GM23338 (cell line): ENCODE measurements at regions not wholly inside any gene's neighbourhood (a gene's known extent, or its start where the extent isn't known, plus 50 kb on each side); places are given as distances from the start of the nearest gene placed in this dataset.

Experiments
- ATAC-seq: fragments of 200-7000 bp; cut with Tn5 transposase; 3 replicates; pipeline ENCODE4 v1.9.1; 2020
- DNase-seq: peaks from one replicate; pipeline ENCODE4 v3.0.0-alpha.2; 2015; ENCODE audit warnings: low spot score
- H2AFZ ChIP-seq: fragments of 200-600 bp; sonication (generic); 2 replicates; pipeline ENCODE4 v1.8.0; 2016; ENCODE audit warnings: antibody characterized with exemption, mild to moderate bottlenecking, moderate library complexity
- H3F3A ChIP-seq: fragments of 200-600 bp; sonication (generic); replicated peaks from 2 replicates; pipeline ENCODE4 v1.8.0; 2017; ENCODE audit warnings: antibody characterized with exemption, mixed run types, low read depth
- H3K27ac ChIP-seq: fragments of 200-600 bp; sonication (generic); 2 replicates; pipeline ENCODE4 v1.6.1; 2016; ENCODE audit warnings: low read depth
- H3K27me3 ChIP-seq: fragments of 200-600 bp; sonication (generic); 2 replicates; pipeline ENCODE4 v1.8.0; 2016; ENCODE audit warnings: mild to moderate bottlenecking, mixed run types, moderate library complexity; ENCODE audit not compliant: insufficient read depth
- H3K36me3 ChIP-seq: fragments of 200-600 bp; sonication (generic); 2 replicates; pipeline ENCODE4 v1.8.0; 2016; ENCODE audit warnings: mild to moderate bottlenecking; ENCODE audit not compliant: insufficient read depth
- H3K4me1 ChIP-seq: fragments of 200-600 bp; sonication (generic); 2 replicates; pipeline ENCODE4 v1.8.0; 2016; ENCODE audit warnings: mild to moderate bottlenecking, moderate library complexity; ENCODE audit not compliant: insufficient read depth
- H3K4me2 ChIP-seq: fragments of 200-600 bp; sonication (generic); 2 replicates; pipeline ENCODE4 v1.7.1; 2017; ENCODE audit warnings: mixed run types
- H3K4me3 ChIP-seq: fragments of 200-600 bp; sonication (generic); 2 replicates; pipeline ENCODE4 v1.6.1; 2016; ENCODE audit warnings: mixed run types
- H3K79me2 ChIP-seq: fragments of 200-600 bp; sonication (generic); replicated peaks from 2 replicates; pipeline ENCODE4 v1.8.0; 2017; ENCODE audit warnings: mild to moderate bottlenecking; ENCODE audit not compliant: insufficient read depth
- H3K9me2 ChIP-seq: fragments of 200-600 bp; sonication (generic); 2 replicates; pipeline ENCODE4 v1.8.0; 2017; ENCODE audit not compliant: insufficient read depth
- H4K20me1 ChIP-seq: fragments of 200-600 bp; sonication (generic); replicated peaks from 2 replicates; pipeline ENCODE4 v1.8.0; 2017; ENCODE audit warnings: mild to moderate bottlenecking; ENCODE audit not compliant: insufficient read depth
- H3K27ac Mint-ChIP-seq: 2 replicates; pipeline ENCODE4 v1.8.0; 2020; ENCODE audit warnings: inconsistent platforms, mild to moderate bottlenecking, moderate library complexity, mixed read lengths
- H3K27me3 Mint-ChIP-seq: 3 replicates; pipeline ENCODE4 v1.8.0; 2022; ENCODE audit warnings: low read depth, mild to moderate bottlenecking, moderate library complexity, mixed read lengths, inconsistent platforms; ENCODE audit not compliant: insufficient read depth, poor library complexity
- H3K36me3 Mint-ChIP-seq: 3 replicates; pipeline ENCODE4 v1.8.0; 2021; ENCODE audit warnings: low read depth, mild to moderate bottlenecking, inconsistent platforms, moderate library complexity, mixed read lengths
- H3K4me1 Mint-ChIP-seq: 3 replicates; pipeline ENCODE4 v1.8.0; 2020; ENCODE audit warnings: mild to moderate bottlenecking, inconsistent platforms, mixed read lengths
- H3K4me3 Mint-ChIP-seq: 3 replicates; pipeline ENCODE4 v1.8.0; 2021; ENCODE audit warnings: moderate library complexity, mild to moderate bottlenecking, inconsistent platforms, mixed read lengths
- H3K9me3 Mint-ChIP-seq: 3 replicates; pipeline ENCODE4 v1.8.0; 2020; ENCODE audit warnings: moderate library complexity, mild to moderate bottlenecking, inconsistent platforms, mixed read lengths
- CREB1 ChIP-seq: fragments of 250-450 bp; sonication (Bioruptor Pico); IDR thresholded peaks from 2 replicates; pipeline ENCODE4 v1.5.0; 2020; ENCODE audit warnings: low read depth, mild to moderate bottlenecking, moderate library complexity
- ETS1 ChIP-seq: IDR thresholded peaks from 2 replicates; pipeline ENCODE4 v1.6.1; 2016; ENCODE audit warnings: antibody characterized with exemption
- JUNB ChIP-seq: IDR thresholded peaks from one replicate; pipeline ENCODE4 v1.6.1; 2016; ENCODE audit warnings: antibody characterized with exemption; ENCODE audit not compliant: unreplicated experiment
- NANOG ChIP-seq: IDR thresholded peaks from 2 replicates; pipeline ENCODE4 v1.6.1; 2016; ENCODE audit warnings: antibody characterized with exemption, borderline replicate concordance
- POLR2AphosphoS5 ChIP-seq: IDR thresholded peaks from 2 replicates; pipeline ENCODE4 v1.6.1; 2016; ENCODE audit warnings: antibody characterized with exemption, low read depth
- REST ChIP-seq: IDR thresholded peaks from one replicate; pipeline ENCODE4 v1.6.1; 2018; ENCODE audit warnings: antibody characterized with exemption; ENCODE audit not compliant: unreplicated experiment
- STAT1 ChIP-seq: IDR thresholded peaks from one replicate; pipeline ENCODE4 v1.6.1; 2016; ENCODE audit warnings: antibody characterized with exemption; ENCODE audit not compliant: unreplicated experiment
- ZNF114 ChIP-seq: fragments of 250-450 bp; sonication (Bioruptor Pico); IDR thresholded peaks from 2 replicates; pipeline ENCODE4 v1.5.0; 2020; ENCODE audit warnings: mild to moderate bottlenecking, moderate library complexity
- ZNF331 ChIP-seq: fragments of 250-450 bp; sonication (Bioruptor Pico); IDR thresholded peaks from 2 replicates; pipeline ENCODE4 v1.5.0; 2020; ENCODE audit warnings: low read depth, mild to moderate bottlenecking, moderate library complexity

GRCh38 chr16:11493531-11493929 lies 93.2 kb downstream of the LITAF start:
- H3K4me1 ChIP-seq: peaks cover 15% of the 10 kb centered on the region
- H3K4me2 ChIP-seq: no peak overlapping the region
- H3K4me3 ChIP-seq: 0 out of 2 replicates have a peak overlapping the region, but pooled peaks have one; percentile 26
- TF ChIP-seq NANOG: no peak
- TF ChIP-seq JUNB: no peak
- no peak for TF ChIP-seq ETS1
- no peak for TF ChIP-seq REST
- TF ChIP-seq ZNF331 (CRISPR knock-in tag): no peak
- TF ChIP-seq POLR2AphosphoS5: no peak
- no peak for TF ChIP-seq ZNF114 (CRISPR knock-in tag)
- Mint-ChIP-seq H3K36me3 (peaks cover 8% of the 10 kb centered on the region; the same call in 2 of the 3 replicates), H3K9me3 (peaks cover 18% of the 10 kb centered on the region), H3K4me3 (no peak overlapping the region; the same call in 2 of the 3 replicates), H3K27ac (no peak overlapping the region), H3K4me1 (peaks cover 25% of the 10 kb centered on the region), H3K27me3 (peaks cover 9% of the 10 kb centered on the region)
- H3K36me3 ChIP-seq: no peaks in the 10 kb centered on the region
- H3K79me2 ChIP-seq: no peaks in the 10 kb centered on the region
- H3K27ac ChIP-seq: no peak overlapping the region
- peaks cover 6% of the 10 kb centered on the region; the same call in 1 of the 2 replicates for H3F3A ChIP-seq
- no peak overlapping the region for H2AFZ ChIP-seq
- H3K27me3 ChIP-seq: no peaks in the 10 kb centered on the region
- ATAC-seq (no peak), DNase-seq (no peak)
- H3K9me2 ChIP-seq: no peaks in the 10 kb centered on the region
- H4K20me1 ChIP-seq: no peaks in the 10 kb centered on the region

GRCh38 chr16:11494029-11494428 lies 92.7 kb downstream of the LITAF start:
- Histone ChIP-seq H3K27ac (no peak overlapping the region), H3K4me2 (no peak overlapping the region), H3K36me3 (no peaks in the 10 kb centered on the region), H3K4me1 (peaks cover 17% of the 10 kb centered on the region), H3F3A (peaks cover 6% of the 10 kb centered on the region; the same call in 1 of the 2 replicates), H3K9me2 (no peaks in the 10 kb centered on the region), H2AFZ (no peak overlapping the region), H3K27me3 (no peaks in the 10 kb centered on the region), H4K20me1 (no peaks in the 10 kb centered on the region), H3K79me2 (no peaks in the 10 kb centered on the region), H3K4me3 (no peak overlapping the region)
- no peak overlapping the region for H3K4me3 Mint-ChIP-seq
- DNase-seq (no peak), ATAC-seq (peak; percentile 34)
- H3K4me1 Mint-ChIP-seq: peaks cover 28% of the 10 kb centered on the region
- peaks cover 8% of the 10 kb centered on the region; the same call in 2 of the 3 replicates for H3K36me3 Mint-ChIP-seq
- peaks cover 18% of the 10 kb centered on the region for H3K9me3 Mint-ChIP-seq
- peaks cover 9% of the 10 kb centered on the region for H3K27me3 Mint-ChIP-seq
- no peak overlapping the region for H3K27ac Mint-ChIP-seq
- no peak for TF ChIP-seq CREB1 (CRISPR knock-in tag)
- no peak for TF ChIP-seq REST
- TF ChIP-seq STAT1: no peak
- no peak for TF ChIP-seq POLR2AphosphoS5
- no peak for TF ChIP-seq ETS1
